ENCODE measurements at regions not wholly inside any gene's neighbourhood (a gene's known extent, or its start where the extent isn't known, plus 50 kb on each side); places are given as distances from the start of the nearest gene placed in this dataset.

DNA sequence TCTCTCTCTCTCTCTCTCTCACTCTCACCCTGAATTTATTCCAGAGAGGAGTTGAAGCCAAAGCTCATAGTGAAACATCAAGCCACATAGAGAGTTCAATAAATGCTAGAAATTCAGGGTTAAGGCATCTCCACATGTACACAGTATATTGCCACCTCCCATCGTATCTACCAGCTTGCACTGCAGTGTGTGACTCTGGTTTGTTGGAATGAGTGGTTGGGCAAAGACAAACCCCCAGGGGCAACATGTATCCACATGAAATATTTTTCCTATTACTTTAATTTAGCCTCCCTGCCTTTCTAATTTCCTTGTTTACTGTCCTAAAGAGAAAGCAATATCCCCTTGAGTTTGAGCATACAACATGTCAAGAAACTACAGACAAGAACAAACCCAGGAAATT is 247.3 kb downstream of the SPATA18 start:
- no peak overlapping the region for H3K4me3 ChIP-seq (ENCODE audit: low read depth, low read length)
- TF ChIP-seq, protein P1, sequence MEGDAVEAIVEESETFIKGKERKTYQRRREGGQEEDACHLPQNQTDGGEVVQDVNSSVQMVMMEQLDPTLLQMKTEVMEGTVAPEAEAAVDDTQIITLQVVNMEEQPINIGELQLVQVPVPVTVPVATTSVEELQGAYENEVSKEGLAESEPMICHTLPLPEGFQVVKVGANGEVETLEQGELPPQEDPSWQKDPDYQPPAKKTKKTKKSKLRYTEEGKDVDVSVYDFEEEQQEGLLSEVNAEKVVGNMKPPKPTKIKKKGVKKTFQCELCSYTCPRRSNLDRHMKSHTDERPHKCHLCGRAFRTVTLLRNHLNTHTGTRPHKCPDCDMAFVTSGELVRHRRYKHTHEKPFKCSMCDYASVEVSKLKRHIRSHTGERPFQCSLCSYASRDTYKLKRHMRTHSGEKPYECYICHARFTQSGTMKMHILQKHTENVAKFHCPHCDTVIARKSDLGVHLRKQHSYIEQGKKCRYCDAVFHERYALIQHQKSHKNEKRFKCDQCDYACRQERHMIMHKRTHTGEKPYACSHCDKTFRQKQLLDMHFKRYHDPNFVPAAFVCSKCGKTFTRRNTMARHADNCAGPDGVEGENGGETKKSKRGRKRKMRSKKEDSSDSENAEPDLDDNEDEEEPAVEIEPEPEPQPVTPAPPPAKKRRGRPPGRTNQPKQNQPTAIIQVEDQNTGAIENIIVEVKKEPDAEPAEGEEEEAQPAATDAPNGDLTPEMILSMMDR (IDR thresholded peaks at IDR 0.05; ENCODE audit: borderline replicate concordance, insufficient read depth, low read depth, low read length): no peak

DNA sequence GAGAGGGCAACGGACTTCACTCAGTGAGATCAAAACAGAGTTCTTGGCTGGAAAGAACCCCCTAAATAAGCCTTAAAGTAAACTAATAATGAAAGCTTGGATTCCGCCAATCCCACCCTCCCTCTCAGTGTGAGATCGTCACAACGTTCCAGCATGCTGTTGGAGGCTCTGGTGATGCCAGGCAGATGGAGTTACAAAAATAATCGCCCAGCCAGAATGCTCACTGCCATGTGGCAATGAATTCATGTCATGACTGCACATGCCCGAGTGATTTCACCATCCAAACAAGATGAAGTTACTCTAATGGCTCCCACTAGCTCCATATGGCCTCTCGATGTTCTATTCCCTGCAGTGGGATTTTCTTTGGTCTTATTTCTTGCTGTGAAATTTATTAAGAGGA is 248.0 kb downstream of the SPATA18 start:
- H3K4me3 ChIP-seq (ENCODE audit: low read depth, low read length): no peak overlapping the region
- TF ChIP-seq, protein P1 (IDR thresholded peaks at IDR 0.05; ENCODE audit: borderline replicate concordance, insufficient read depth, low read depth, low read length): no peak

DNA sequence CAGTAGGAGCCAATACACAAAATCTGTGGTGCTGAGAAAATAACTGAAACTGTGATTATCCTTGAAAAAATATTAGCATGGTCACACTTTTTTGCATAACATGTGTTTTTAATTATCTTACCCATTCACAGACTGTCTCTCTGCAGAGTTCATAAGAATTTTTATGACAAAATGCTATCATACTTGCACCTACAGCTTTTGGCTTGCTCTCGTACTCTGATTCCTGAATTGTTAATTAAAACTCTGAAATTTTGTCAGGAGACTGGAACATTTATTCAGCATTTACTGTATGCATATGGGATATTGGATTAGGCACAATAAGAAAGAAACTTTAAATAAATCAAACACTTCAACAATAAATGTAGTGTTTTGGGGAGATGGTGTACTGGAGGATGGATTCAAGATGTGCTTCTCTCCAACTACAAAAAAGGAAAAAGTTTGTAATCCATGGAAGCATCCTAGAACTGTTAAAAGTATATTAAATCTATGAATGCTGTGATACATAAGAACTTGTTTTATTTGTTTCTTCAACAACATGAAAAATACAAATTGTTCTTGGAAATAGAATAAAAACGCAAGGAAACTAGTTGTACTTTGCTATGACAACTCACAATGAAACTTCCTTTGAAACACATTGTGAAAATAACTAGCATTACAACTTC is 260.5 kb downstream of the SPATA18 start:
- TF ChIP-seq, protein P1 (IDR thresholded peaks at IDR 0.05; ENCODE audit: borderline replicate concordance, insufficient read depth, low read depth, low read length): no peak
- H3K4me3 ChIP-seq (ENCODE audit: low read depth, low read length): no peak overlapping the region

DNA sequence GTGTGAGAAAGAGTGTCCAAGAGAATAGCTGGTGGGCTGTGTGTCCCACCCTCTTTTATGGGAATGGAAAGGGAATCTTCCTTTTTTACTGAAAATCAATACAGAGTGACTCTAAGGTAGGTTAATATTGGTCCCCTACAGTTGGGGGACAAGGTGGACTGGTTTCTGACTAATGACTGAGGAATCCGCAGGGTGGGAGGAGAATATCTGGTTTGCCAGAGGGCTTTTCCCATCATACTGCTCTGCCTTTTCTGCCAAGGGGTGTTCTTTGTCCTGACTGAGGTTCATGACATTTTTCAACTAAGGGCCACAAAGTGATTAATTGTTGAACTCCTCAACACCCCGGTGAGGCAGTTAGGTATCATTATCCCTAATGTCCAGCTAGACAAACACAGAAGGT is 261.6 kb downstream of the SPATA18 start:
- TF ChIP-seq, protein P1 (IDR thresholded peaks at IDR 0.05; ENCODE audit: borderline replicate concordance, insufficient read depth, low read depth, low read length): no peak
- H3K4me3 ChIP-seq (ENCODE audit: low read depth, low read length): no peak overlapping the region

DNA sequence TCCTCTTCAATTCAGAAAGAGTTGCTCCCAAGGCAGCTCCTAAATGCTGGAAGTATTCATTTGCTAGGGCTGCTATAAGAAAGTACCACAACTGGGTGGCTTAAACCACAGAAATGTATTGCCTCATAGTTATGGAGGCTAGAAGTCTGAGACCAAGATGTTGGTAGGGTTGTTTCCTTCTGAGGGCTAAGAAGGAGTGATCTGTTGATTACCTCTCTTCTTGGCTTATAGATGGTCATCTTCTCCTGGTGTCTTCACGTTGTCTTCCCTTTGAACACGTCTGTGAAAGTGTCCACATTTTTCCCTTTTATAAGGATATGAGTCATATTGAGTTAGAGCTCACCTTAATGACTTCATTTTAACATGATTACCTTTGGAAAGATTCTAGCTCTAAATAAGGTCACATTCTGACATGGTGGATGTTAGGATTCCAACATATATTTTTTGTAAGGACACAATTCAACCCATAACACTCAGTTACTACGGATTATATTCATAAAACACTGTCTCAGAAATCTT is 266.3 kb downstream of the SPATA18 start:
- TF ChIP-seq, protein P1 (IDR thresholded peaks at IDR 0.05; ENCODE audit: borderline replicate concordance, insufficient read depth, low read depth, low read length): no peak
- H3K4me3 ChIP-seq (ENCODE audit: low read depth, low read length): no peak overlapping the region

DNA sequence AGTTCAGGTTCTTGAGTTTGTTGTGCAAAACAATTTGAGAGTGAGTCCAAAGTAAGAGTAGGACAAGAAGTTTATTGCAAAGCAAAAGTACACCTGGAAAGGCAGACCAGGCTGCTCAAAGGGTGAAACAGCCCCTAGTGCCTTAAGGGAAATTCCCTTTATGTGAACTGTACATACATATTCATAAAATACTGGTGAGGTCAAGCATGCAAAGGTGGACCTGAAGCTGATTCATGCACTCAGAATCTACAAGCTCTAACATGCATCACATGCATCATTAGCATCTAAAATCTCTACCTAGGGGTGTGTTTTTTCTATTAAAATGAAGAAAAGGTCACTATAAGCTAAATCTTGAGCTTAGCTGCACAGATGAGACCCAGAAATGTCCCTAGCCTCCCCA is 266.9 kb downstream of the SPATA18 start:
- TF ChIP-seq, protein P1 (IDR thresholded peaks at IDR 0.05; ENCODE audit: borderline replicate concordance, insufficient read depth, low read depth, low read length): no peak
- H3K4me3 ChIP-seq (ENCODE audit: low read depth, low read length): no peak overlapping the region

DNA sequence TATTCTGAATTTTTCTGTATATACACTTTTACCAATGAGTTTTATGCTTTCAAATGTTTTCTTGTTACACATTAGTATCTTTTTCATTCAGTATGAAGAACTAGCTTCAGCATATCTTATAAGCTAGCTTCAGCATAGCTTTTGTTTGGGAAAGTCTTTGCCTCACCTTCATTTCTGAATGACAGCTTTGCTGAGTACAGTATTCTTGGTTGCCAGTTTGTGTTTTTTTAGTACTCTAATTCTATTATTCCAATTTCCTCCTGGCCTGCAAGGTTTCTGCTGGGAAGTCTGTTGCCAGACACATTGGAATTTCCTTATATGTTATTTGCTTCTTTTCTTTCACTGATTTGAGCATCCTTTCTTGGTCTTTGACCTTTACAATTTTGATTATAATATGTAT is 278.8 kb downstream of the SPATA18 start:
- TF ChIP-seq, protein P1 (IDR thresholded peaks at IDR 0.05; ENCODE audit: borderline replicate concordance, insufficient read depth, low read depth, low read length): no peak
- no peak overlapping the region for H3K4me3 ChIP-seq (ENCODE audit: low read depth, low read length)

Data from GM12875 (cell line).